ENCODE measurements at regions not wholly inside any gene's neighbourhood (a gene's known extent, or its start where the extent isn't known, plus 50 kb on each side); places are given as distances from the start of the nearest gene placed in this dataset.
"Not testable (repeated sequence)": the region's sequence is repeated elsewhere in the genome, so short reads cannot be mapped to it uniquely, and the experiment has no call there.

GRCh38 chr2:14902953-14903352 is 270.4 kb downstream of the LRATD1 start:
- no peaks in the 10 kb centered on the region for H3K79me2 ChIP-seq (ENCODE audit: insufficient read depth, low read length)

GRCh38 chr2:14903709-14904374 is 271.3 kb downstream of the LRATD1 start:
- H3K27ac Mint-ChIP-seq: peak overlapping the region in 1 of 7 donors; percentile 68
- no peak overlapping the region for H3K4me3 Mint-ChIP-seq
- DNase-seq: peak in 1 of 3 donors; percentile 4

More at GRCh38 chr2:14902953-14903352, 270.4 kb downstream of the LRATD1 start:
- no peak overlapping the region for H2AFZ ChIP-seq (ENCODE audit: insufficient read depth, low read depth, low read length, poor library complexity, severe bottlenecking)
- H4K20me1 ChIP-seq (ENCODE audit: insufficient read depth, low read length): no peaks in the 10 kb centered on the region
- Mint-ChIP-seq H3K27me3 (ENCODE audit: low read depth in 3 of 3) (peaks cover 0 to 3% (median 1%) of the 10 kb centered on the region in 3 donors), H3K27ac (peak overlapping the region in 1 of 7 donors; percentile 36), H3K36me3 (no peaks in the 10 kb centered on the region), H3K9me3 (peaks cover 0 to 4% (median 3%) of the 10 kb centered on the region in 7 donors), H3K4me1 (no peaks in the 10 kb centered on the region), H3K4me3 (no peak overlapping the region)
- no peaks in the 10 kb centered on the region for H3K27me3 ChIP-seq (ENCODE audit: control insufficient read depth in 2 of 2, insufficient read depth in 2 of 2, low read length in 2 of 2)
- no peaks in the 10 kb centered on the region for H3K4me1 ChIP-seq (ENCODE audit: control insufficient read depth in 1 of 2, insufficient read depth in 2 of 2, low read length in 2 of 2)
- H3K4me2 ChIP-seq (replicated peaks; ENCODE audit: extremely low read depth, low read length, poor library complexity, severe bottlenecking): no peak overlapping the region
- H3K27ac ChIP-seq (ENCODE audit: low read depth in 1 of 2, low read length in 2 of 2): no peak overlapping the region
- no peaks in the 10 kb centered on the region for H3K36me3 ChIP-seq (replicated peaks in 1 of 2; ENCODE audit: control insufficient read depth in 1 of 2, insufficient read depth in 2 of 2, low read length in 2 of 2)
- H3K9ac ChIP-seq (ENCODE audit: insufficient read depth, low read length, poor library complexity, severe bottlenecking): no peak overlapping the region
- TF ChIP-seq CTCF (IDR thresholded peaks at IDR 0.05): no peak
- no peak overlapping the region for H3K4me3 ChIP-seq (replicated peaks in 1 of 3; ENCODE audit: low read depth in 2 of 3, low read length in 3 of 3)
- DNase-seq: no peak
- intact Hi-C loops (cut with micrococcal nuclease): no loop called here
- H3K9me3 ChIP-seq (replicated peaks in 1 of 2; ENCODE audit: control insufficient read depth in 1 of 2, insufficient read depth in 1 of 2, low read length in 2 of 2): no peaks in the 10 kb centered on the region
- WGBS (ENCODE audit: insufficient coverage): 43% methylated on average over 1 of the region's 1 CpG

GRCh38 chr2:14904378-14904777 is 271.9 kb downstream of the LRATD1 start:
- H4K20me1 ChIP-seq (ENCODE audit: insufficient read depth, low read length); H3K9ac ChIP-seq (ENCODE audit: insufficient read depth, low read length, poor library complexity, severe bottlenecking); H3K4me3 ChIP-seq (replicated peaks in 1 of 3; ENCODE audit: low read depth in 2 of 3, low read length in 3 of 3); H3K36me3 Mint-ChIP-seq; H3K4me3 Mint-ChIP-seq; H3K4me1 ChIP-seq (ENCODE audit: control insufficient read depth in 1 of 2, insufficient read depth in 2 of 2, low read length in 2 of 2); H3K36me3 ChIP-seq (replicated peaks in 1 of 2; ENCODE audit: control insufficient read depth in 1 of 2, insufficient read depth in 2 of 2, low read length in 2 of 2); H2AFZ ChIP-seq (ENCODE audit: insufficient read depth, low read depth, low read length, poor library complexity, severe bottlenecking); H3K79me2 ChIP-seq (ENCODE audit: insufficient read depth, low read length); H3K9me3 ChIP-seq (replicated peaks in 1 of 2; ENCODE audit: control insufficient read depth in 1 of 2, insufficient read depth in 1 of 2, low read length in 2 of 2); H3K9me3 Mint-ChIP-seq; H3K27me3 ChIP-seq (ENCODE audit: control insufficient read depth in 2 of 2, insufficient read depth in 2 of 2, low read length in 2 of 2); H3K27me3 Mint-ChIP-seq (ENCODE audit: low read depth in 3 of 3); H3K4me2 ChIP-seq (replicated peaks; ENCODE audit: extremely low read depth, low read length, poor library complexity, severe bottlenecking); H3K4me1 Mint-ChIP-seq; H3K27ac ChIP-seq (ENCODE audit: low read depth in 1 of 2, low read length in 2 of 2); intact Hi-C loops (cut with micrococcal nuclease); DNase-seq: not testable (repeated sequence)
- 93% methylated on average over 7 of the region's 7 CpGs for WGBS (ENCODE audit: insufficient coverage)
- peak overlapping the region in 1 of 7 donors; percentile 68 for H3K27ac Mint-ChIP-seq

More at GRCh38 chr2:14903709-14904374, 271.3 kb downstream of the LRATD1 start:
- H3K9ac ChIP-seq (ENCODE audit: insufficient read depth, low read length, poor library complexity, severe bottlenecking): no peak overlapping the region
- H2AFZ ChIP-seq (ENCODE audit: insufficient read depth, low read depth, low read length, poor library complexity, severe bottlenecking): no peak overlapping the region
- no peaks in the 10 kb centered on the region for H3K4me1 ChIP-seq (ENCODE audit: control insufficient read depth in 1 of 2, insufficient read depth in 2 of 2, low read length in 2 of 2)
- H3K36me3 ChIP-seq (replicated peaks in 1 of 2; ENCODE audit: control insufficient read depth in 1 of 2, insufficient read depth in 2 of 2, low read length in 2 of 2): no peaks in the 10 kb centered on the region
- H3K4me2 ChIP-seq (replicated peaks; ENCODE audit: extremely low read depth, low read length, poor library complexity, severe bottlenecking): no peak overlapping the region
- H3K79me2 ChIP-seq (ENCODE audit: insufficient read depth, low read length): no peaks in the 10 kb centered on the region
- no peak overlapping the region for H3K4me3 ChIP-seq (replicated peaks in 1 of 3; ENCODE audit: low read depth in 2 of 3, low read length in 3 of 3)
- peak; percentile 70 for TF ChIP-seq CTCF (IDR thresholded peaks at IDR 0.05)
- H3K27me3 ChIP-seq (ENCODE audit: control insufficient read depth in 2 of 2, insufficient read depth in 2 of 2, low read length in 2 of 2): no peaks in the 10 kb centered on the region
- H3K36me3 Mint-ChIP-seq: no peaks in the 10 kb centered on the region
- H3K9me3 ChIP-seq (replicated peaks in 1 of 2; ENCODE audit: control insufficient read depth in 1 of 2, insufficient read depth in 1 of 2, low read length in 2 of 2): no peaks in the 10 kb centered on the region
- H4K20me1 ChIP-seq (ENCODE audit: insufficient read depth, low read length): no peaks in the 10 kb centered on the region
- H3K4me1 Mint-ChIP-seq: no peaks in the 10 kb centered on the region
- WGBS (ENCODE audit: insufficient coverage): 50% methylated on average over 9 of the region's 15 CpGs
- intact Hi-C loops (cut with micrococcal nuclease): no loop called here
- H3K9me3 Mint-ChIP-seq: peaks cover 0 to 3% (median under 1%) of the 10 kb centered on the region in 7 donors
- H3K27ac ChIP-seq (ENCODE audit: low read depth in 1 of 2, low read length in 2 of 2): no peak overlapping the region
- H3K27me3 Mint-ChIP-seq (ENCODE audit: low read depth in 3 of 3): peaks cover 0 to 3% (median 1%) of the 10 kb centered on the region in 3 donors
